Suppressor macrophage treated with lipopolysaccharide for 1 hour (primary cell): ENCODE measurements at regions not wholly inside any gene's neighbourhood (a gene's known extent, or its start where the extent isn't known, plus 50 kb on each side); places are given as distances from the start of the nearest gene placed in this dataset.

Experiments
- DNase-seq, 3 donors: peaks; one replicate each; pipeline ENCODE4 v3.0.0-alpha.2; 2020 to 2022

DNA sequence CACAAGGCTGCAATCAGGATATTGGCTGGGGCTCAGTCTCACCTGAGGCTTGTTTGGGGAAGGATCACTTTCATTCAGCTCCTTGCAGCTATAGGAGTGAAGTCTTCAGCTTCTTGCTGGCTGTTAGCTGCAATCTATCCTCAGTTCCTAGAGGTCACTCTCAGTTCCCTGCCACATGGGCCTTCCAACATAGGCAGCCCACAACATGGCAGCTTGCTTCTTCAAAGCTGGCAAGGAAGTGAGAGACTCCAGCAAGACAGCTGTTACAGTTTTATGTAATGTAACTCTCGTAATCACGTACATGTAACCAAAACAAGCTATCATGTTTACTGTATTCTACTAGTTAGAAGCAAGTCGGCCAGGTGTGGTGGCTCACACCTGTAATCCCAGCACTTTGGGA lies 226.9 kb downstream of the CDC5L start:
- no peak for DNase-seq

DNA sequence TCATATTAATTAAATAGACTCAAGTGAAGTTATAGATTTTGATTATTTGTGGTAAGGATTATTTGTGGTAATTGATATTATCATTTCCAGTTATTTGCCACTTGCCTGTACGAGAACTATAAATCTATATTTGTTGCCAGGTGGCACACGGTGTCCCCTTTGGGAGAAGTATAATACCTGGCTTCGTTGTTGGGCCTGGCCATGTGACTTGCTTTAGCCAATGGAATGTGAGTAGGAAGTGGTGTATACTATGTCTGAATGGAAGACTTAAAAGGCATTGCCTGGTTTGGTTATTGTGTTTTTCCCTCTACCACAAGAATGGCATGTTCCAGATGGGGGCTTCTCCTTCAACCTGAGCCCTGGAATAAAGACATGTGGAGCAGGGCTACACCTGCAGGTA lies 228.1 kb downstream of the CDC5L start:
- no peak for DNase-seq

GRCh38 chr6:44617416-44617815 lies 229.9 kb downstream of the CDC5L start:
- DNase-seq, result no peak

DNA sequence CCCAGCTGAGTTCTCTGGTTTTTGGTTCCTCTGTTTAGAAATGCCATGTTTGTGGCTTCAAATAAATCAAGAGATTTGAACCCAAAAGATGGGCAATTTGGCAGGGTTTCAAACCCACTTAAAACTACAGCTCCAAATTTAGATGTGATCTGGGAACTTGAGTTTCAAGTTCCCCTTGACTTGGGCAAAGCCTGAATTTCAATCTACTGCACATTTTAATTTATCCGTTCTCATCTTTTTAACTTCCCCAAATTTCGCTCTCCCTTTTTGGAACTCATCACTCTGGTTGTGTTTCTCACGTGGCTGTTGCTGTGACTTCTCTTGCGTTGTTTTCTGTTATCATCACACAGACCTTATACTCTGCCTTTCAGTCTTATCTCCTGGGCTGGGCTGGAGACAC lies 230.9 kb downstream of the CDC5L start:
- DNase-seq, result peak; percentile 37 to 61 (median 59)

- DNase-seq, result no peak
Measured at GRCh38 chr6:44620922-44621321, 233.4 kb downstream of the CDC5L start.

- no peak for DNase-seq
Measured at GRCh38 chr6:44621846-44622245, 234.3 kb downstream of the CDC5L start.

GRCh38 chr6:44622555-44622954 lies 235.0 kb downstream of the CDC5L start:
- DNase-seq, result no peak

- peak in 2 of 3 donors; percentile 14 to 32 for DNase-seq
Measured at GRCh38 chr6:44622956-44623355, 235.4 kb downstream of the CDC5L start.

GRCh38 chr6:44624226-44624625 lies 236.7 kb downstream of the CDC5L start:
- no peak for DNase-seq

GRCh38 chr6:44624936-44625573 lies 237.5 kb downstream of the CDC5L start:
- no peak for DNase-seq

- no peak for DNase-seq
Measured at GRCh38 chr6:44625996-44626395, 238.5 kb downstream of the CDC5L start.

DNA sequence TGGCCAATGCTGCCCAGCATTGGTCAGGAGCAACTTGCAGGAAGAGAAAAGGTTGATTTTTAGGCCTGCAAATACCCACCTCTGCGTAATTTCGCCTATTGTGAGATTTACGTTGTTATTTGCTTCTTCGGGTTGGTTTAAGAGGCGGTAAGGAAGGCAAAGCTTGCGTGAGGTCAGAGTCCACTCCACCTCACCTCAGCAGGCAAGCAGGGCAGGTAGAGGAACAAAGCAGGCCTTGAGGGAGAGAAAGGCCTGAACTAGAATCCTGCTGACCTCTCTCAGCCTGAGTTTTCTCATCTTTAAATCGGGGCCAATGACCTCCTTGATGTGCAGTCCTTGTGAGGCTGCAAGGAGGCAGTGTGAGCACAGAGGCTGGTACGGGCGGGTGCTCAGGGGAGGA lies 239.1 kb downstream of the CDC5L start:
- DNase-seq, result no peak

DNA sequence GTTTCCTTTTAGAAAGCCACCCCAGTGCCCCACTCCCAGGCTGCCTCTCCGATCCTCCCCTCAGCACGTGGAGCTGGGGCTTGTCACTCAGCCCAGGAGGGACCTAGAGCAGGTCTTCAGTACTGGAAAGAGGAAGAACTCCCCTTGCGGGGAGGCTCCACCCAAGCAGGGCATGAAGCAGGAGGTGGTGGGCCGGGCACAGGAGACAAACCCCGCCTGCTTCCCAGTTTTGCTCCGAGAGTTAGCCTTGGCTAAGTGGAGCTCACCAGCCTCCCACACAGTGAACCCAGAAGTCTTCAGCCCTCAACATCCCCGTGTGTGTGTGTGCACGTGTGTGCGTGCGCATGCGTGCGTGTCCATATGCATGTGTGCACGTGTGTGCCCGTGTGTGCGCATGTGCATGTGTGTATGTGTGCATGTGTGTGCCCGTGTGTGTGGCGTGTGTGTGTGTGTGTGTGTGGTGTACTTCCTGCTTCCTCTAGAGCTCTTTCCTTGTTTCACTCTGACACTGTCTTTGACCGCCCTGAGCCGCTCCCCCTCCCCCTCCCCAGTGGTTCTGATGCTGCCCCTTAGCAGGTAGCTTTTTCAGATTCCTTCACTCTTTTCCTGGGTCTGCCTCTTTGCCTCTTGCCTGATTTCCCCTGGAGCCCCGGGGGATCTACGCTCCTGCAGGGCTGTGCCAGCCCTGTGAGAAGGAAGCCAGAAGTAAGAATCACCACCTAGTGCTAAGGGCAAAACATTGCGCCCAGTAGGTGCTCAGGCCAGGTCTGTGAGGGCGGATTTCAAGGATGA lies 239.8 kb downstream of the CDC5L start:
- peak; percentile 61 to 75 (median 68) for DNase-seq

DNA sequence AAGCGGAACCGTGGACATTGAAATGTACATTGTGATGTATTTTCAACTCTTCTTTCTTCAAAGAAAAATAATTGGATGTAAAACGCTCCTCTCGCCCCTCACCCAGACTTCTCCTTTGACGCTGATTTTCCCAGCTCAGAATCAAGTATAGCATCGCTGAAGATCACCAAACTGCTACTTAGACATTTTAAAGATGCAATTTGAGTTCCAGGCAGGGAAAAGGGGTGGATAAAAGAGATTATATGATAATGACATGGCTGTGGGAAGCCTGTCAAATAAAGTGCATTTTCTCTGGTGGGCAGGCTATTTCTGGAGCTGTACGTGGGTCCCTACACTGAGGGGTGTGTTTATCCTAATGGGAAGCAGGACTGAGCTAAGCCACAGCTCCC lies 240.4 kb downstream of the CDC5L start:
- no peak for DNase-seq

GRCh38 chr6:44628347-44628746 lies 240.8 kb downstream of the CDC5L start:
- DNase-seq, result no peak

DNA sequence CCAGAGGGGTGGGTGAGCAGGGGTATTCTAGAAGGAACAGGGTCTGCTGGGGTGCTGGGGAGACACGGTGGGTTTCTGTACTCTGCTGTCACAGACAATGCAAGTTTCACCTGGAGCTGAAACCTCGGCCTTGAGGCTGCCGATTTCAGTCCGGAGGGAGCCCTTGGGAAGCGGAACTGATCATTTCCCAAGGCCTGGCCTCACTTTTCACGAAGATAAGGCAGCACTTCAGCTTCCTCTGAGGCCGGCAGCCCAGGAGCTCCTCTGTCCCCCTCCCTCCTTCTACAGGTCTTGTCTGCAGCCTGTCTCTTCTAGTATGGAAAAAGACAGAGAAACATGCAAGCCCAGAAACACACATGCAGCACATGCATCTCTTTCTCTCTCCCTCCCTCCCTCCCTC lies 242.1 kb downstream of the CDC5L start:
- peak in 1 of 3 donors; percentile 26 for DNase-seq

- DNase-seq, result peak; percentile 47 to 74 (median 61)
Measured at GRCh38 chr6:44630125-44631028, 242.9 kb downstream of the CDC5L start.

DNA sequence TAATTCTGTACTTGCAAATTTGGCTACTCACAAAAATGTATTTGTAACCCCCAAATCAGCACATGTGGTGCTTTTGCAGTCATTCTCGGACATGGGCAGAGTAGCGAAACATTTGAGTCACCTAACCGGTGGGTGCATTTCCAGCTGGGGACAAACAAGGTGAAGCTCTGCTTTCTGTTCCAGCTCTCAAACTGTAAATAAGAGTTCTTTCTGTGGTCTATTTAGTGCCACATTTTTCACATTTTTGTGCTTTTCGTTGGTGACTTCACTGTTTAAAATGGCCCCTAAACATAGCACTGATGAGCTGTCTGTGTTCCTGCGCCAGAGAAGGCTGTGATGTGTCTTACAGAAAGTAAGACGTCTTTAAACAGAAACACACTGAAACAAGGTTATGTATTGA lies 244.5 kb downstream of the CDC5L start:
- DNase-seq, result no peak

GRCh38 chr6:44634321-44634720 lies 246.8 kb downstream of the CDC5L start:
- DNase-seq, result no peak

- no peak for DNase-seq
Measured at GRCh38 chr6:44635486-44635885, 248.0 kb downstream of the CDC5L start.

GRCh38 chr6:44636561-44637248 lies 249.2 kb downstream of the CDC5L start:
- no peak for DNase-seq

- peak in 2 of 3 donors; percentile 20 to 24 for DNase-seq
Measured at GRCh38 chr6:44641344-44642031, 254.0 kb downstream of the CDC5L start.
